G401 (cell line): ENCODE measurements at regions not wholly inside any gene's neighbourhood (a gene's known extent, or its start where the extent isn't known, plus 50 kb on each side); places are given as distances from the start of the nearest gene placed in this dataset.

Experiments used
- DNase-seq: peaks from one replicate; pipeline ENCODE4 v3.0.0-alpha.2; 2015; ENCODE audit warnings: low spot score
- in situ Hi-C: cut with HindIII; loops from 2 replicates; pipeline ENCODE4 v1.10.0; 2016; ENCODE audit warnings: low sequenced_read_pairs, mixed read lengths

- DNase-seq, result no peak
- in situ Hi-C loops, result no loop called here
These were observed 55.2 kb upstream of the IL12B start for GRCh38 chr5:159385536-159385935.

- in situ Hi-C loops, result no loop called here
These were observed 55.9 kb upstream of the IL12B start for GRCh38 chr5:159386028-159386711.

GRCh38 chr5:159392871-159393270, 62.6 kb upstream of the IL12B start:
- in situ Hi-C loops, result no loop called here

More at GRCh38 chr5:159386028-159386711, 55.9 kb upstream of the IL12B start:
- no peak for DNase-seq

GRCh38 chr5:159393854-159394274, 63.6 kb upstream of the IL12B start:
- DNase-seq, result no peak
- in situ Hi-C loops, result no loop called here

More at GRCh38 chr5:159392871-159393270, 62.6 kb upstream of the IL12B start:
- no peak for DNase-seq

- in situ Hi-C loops, result no loop called here
- no peak for DNase-seq
These were observed 64.9 kb upstream of the IL12B start for GRCh38 chr5:159395202-159395601.

GRCh38 chr5:159398936-159399335, 68.6 kb upstream of the IL12B start:
- DNase-seq, result no peak
- in situ Hi-C loops, result no loop called here

GRCh38 chr5:159400476-159400875, 70.2 kb upstream of the IL12B start:
- no peak for DNase-seq

GRCh38 chr5:159402311-159402710, 72.0 kb upstream of the IL12B start:
- in situ Hi-C loops, result no loop called here
- DNase-seq, result no peak

More at GRCh38 chr5:159400476-159400875, 70.2 kb upstream of the IL12B start:
- in situ Hi-C loops, result no loop called here

GRCh38 chr5:159402856-159403255, 72.6 kb upstream of the IL12B start:
- no peak for DNase-seq
- in situ Hi-C loops, result no loop called here

- DNase-seq, result no peak
- in situ Hi-C loops, result no loop called here
These were observed 73.8 kb upstream of the IL12B start for GRCh38 chr5:159403906-159404681.

GRCh38 chr5:159405611-159406031, 75.3 kb upstream of the IL12B start:
- DNase-seq, result no peak
- in situ Hi-C loops, result no loop called here

- in situ Hi-C loops, result no loop called here
- DNase-seq, result no peak
These were observed 76.3 kb upstream of the IL12B start for GRCh38 chr5:159406571-159406970.

- in situ Hi-C loops, result no loop called here
- no peak for DNase-seq
These were observed 79.5 kb upstream of the IL12B start for GRCh38 chr5:159409801-159410200.

- DNase-seq, result no peak
- in situ Hi-C loops, result no loop called here
These were observed 80.2 kb upstream of the IL12B start for GRCh38 chr5:159410480-159410879.

GRCh38 chr5:159411115-159411514, 80.8 kb upstream of the IL12B start:
- no peak for DNase-seq
- in situ Hi-C loops, result no loop called here

- no peak for DNase-seq
- in situ Hi-C loops, result no loop called here
These were observed 82.2 kb upstream of the IL12B start for GRCh38 chr5:159412284-159413046.

- no peak for DNase-seq
- in situ Hi-C loops, result no loop called here
These were observed 83.7 kb upstream of the IL12B start for GRCh38 chr5:159414021-159414420.

- DNase-seq, result no peak
- in situ Hi-C loops, result no loop called here
These were observed 85.1 kb upstream of the IL12B start for GRCh38 chr5:159415301-159415937.

- DNase-seq, result no peak
- in situ Hi-C loops, result no loop called here
These were observed 86.2 kb upstream of the IL12B start for GRCh38 chr5:159416438-159416837.
